GM21737 (cell line): ENCODE measurements at regions not wholly inside any gene's neighbourhood (a gene's known extent, or its start where the extent isn't known, plus 50 kb on each side); places are given as distances from the start of the nearest gene placed in this dataset.

Source experiments
- ATAC-seq: cut with Tn5 transposase; IDR thresholded peaks from one replicate; pipeline ENCODE4 v1.9.1; 2021; ENCODE audit warnings: mild to moderate bottlenecking, moderate library complexity; ENCODE audit not compliant: unreplicated experiment

GRCh38 chr11:23542816-23543215 lies 682.5 kb upstream of the CCDC179 start:
- ATAC-seq, result no peak

DNA sequence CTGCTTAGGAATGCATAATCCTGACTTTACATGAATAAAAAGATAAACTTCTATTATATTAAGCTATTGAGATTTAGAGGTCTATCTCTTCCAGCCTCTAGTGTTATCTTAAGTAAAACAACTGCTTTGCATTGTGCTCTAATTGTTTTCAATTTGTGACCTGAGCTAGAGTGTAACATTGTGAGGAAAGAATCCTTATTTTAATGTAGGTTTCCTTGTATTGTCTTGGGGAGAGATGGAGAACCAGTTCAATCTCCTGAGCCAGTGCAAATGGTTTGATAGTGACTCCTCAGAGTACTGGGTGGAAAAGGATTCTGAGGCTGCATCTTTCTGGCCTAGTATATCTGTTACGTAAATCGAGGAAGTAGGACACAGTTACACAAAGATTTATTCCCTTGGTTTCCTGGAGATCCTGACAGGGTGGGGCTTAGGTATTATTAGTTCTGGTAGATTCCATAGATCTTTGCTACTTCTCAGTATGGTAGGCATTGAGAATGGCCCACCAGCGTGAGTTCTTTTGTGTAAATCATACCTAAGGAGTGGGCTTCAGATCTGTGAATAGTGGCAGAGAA lies 683.5 kb upstream of the CCDC179 start:
- no peak for ATAC-seq

GRCh38 chr11:23551706-23552105 lies 691.4 kb upstream of the CCDC179 start:
- no peak for ATAC-seq

DNA sequence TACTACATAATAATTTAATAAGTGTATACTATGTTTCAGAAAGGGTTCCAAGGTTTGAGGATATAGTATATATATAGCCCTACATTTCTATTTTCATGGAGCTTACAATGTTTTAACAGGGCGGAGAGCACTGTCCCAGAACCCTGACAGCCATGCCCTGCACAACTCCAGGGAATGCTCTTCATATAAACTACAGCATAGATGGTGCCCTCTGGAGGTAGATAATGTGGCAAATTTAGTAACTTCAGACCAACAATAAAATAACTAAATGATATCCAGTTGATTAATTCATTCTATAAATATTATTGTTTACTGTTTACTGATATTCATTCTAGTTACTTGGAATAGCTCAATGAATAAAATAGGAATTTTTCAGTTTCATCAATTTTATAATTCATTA lies 693.7 kb upstream of the CCDC179 start:
- no peak for ATAC-seq

- no peak for ATAC-seq
Measured at GRCh38 chr11:23555085-23555484, 694.8 kb upstream of the CCDC179 start.

DNA sequence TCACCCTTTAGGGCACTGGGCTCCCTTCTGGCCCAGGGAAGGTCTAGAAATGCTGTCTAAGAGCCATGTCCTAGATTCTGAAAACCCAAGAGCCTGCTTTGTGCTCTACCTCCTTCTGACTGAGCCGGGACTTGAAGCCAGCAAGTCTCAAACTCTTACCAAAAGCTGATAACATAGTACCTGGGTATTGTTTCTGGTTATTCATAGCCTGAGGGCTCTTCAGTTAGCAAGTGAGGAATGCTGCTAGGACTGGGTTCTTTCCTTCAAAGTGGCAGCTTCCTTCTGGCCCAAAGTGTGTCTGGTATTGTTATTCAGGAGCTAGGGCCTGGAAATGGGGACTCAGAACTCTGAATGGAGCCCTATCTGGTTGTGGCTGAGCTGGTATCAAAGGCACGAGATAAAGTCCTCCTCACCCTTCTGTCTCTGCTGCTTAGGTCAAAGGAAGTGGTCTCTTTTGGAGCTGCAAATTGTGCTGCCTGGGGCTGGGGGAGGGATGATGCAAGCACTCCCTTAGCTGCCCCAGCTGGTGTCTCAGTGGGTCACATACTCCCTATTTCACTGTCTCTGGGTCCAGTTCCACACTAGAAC lies 696.0 kb upstream of the CCDC179 start:
- no peak for ATAC-seq

DNA sequence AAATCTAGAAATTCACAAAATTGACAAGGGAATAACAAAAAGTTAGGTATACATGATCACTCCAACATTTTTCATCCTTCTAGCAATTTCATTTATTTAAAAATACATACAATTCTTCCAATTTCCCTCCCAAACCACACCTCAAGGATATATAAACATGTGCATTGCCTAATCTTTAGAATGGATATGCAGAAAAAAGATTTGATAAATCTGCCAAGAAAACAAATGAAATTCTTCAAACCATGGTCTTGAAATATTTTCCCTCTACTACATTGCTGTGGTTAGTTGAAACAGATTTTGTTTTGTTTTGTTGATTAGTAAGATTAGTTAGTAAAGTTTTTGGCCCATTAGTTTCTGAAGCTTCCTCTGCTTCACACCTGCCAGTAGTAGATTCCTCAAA lies 703.3 kb upstream of the CCDC179 start:
- ATAC-seq, result no peak

DNA sequence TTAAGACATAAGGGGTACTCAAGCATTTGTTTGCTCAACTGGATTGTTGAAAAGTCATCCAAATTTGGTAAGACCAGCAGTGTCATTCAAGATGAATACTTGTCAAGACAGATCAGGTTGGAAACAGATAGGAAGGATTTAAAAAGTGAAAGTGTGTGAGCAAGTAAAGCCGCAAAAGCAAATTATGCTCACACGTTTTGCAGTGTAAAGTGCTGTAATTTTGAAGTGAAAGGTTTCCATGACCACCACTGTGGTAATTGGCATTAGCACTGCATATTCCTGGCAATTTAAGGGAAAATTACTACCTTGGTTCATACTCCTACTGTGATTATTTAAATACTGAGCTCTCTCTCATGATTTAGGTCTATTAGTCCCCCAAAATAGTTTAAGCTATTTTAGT lies 704.1 kb upstream of the CCDC179 start:
- no peak for ATAC-seq

DNA sequence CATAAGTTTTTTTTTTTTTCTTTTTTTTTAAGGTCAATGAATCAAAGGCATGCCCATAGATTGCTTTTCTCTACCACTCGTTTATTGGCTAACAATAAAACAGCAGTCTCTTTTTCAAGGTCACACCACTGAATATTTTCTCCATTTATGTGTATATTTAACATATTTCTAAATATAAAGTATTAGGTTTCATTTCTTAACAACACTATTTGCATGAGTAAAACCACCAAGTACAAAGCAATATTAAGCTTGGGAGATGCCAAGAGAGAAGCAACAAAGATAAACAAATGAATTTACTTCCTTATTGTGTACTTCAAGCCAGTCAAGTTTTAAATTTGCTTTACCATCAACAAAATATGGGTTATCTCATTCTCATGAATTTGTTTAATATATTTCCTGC lies 708.9 kb upstream of the CCDC179 start:
- ATAC-seq, result peak; percentile 33

DNA sequence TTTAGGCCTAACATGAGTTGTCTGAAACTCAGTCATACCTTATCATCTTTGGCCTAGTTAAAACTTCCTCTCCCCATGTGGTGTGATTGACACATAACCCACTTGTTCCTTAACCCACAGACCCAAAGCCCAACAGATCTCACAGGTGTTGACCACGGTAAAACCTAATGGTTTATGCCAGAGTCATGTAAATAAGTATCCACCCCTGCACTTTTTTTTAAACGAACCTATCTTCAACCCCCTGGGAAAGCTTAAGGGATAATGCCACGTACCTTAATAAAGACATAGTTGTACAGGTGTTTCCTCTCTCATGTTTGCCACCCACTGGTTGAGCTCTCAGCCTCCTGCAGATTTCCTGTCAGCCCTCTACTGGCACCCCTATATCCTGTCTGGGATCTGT lies 709.3 kb upstream of the CCDC179 start:
- ATAC-seq, result peak; percentile 73

DNA sequence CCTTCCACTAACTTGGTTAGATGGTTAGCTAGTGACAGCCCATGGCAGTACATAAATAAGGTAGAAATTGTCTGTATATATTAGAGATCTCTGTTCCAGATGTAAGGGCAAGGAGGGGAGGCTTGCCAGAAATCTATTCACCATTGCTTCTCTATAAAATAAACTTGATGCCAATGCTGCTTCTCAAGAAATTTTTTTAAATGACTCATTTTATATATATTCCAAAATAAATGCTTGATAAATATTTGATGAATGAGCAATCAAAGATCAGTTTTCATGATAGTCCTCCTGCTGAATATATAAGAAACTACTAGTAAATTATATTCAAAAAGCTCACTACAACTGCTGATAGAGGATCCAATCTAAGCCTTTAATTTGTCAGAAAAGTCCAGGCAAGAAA lies 710.6 kb upstream of the CCDC179 start:
- ATAC-seq, result no peak

- no peak for ATAC-seq
Measured at GRCh38 chr11:23573429-23573828, 713.2 kb upstream of the CCDC179 start.

DNA sequence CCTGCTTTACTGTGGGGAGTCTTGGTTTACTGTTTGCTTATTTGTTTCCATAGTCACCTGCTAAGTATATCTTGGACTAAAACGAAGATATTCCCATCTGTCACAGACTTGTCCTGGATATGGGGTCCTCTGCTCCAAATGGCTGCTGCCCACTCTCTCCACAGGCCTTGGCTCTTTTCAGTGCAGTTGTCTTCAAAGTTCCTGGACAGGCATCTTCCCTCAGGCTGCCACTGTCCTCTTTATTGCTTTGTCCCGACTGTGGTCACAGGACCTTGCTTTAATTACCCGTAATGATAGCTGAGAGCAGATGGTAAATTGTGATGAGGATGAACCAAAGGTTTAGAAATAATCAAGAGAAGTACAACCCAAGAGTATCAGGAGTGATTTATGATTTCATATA lies 713.9 kb upstream of the CCDC179 start:
- ATAC-seq, result no peak

GRCh38 chr11:23577296-23577695 lies 717.0 kb upstream of the CCDC179 start:
- no peak for ATAC-seq

DNA sequence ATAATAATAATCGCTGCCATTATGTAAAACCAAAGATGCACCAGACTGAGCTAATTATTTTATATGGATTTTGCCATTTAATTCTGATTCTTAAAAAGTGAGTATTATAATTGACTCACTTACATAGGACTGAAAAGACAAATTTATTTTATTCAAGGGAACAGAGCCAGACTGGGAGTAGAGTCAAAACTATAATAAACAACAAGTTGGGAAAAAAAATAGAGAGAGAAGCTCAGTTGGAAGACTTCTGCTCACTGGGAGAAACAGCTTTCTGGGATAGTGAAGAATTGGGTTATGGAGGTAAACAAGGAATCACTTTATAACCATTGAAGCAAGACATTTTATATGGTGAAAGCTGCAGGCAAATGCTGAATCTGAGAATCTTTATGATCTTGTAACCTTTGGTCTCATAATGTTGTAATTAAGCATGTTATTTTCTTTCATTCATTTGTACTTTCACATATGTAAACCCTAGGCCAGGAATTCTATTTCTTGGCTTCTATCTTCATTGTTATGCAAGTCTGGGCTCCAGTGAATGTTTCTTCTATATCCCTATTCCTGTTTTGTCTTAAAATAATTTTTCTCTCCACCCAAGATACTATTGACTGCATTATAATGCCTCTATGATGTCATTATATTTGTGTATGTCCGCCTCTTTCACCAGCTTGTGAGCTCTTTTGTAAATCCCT lies 725.3 kb upstream of the CCDC179 start:
- ATAC-seq, result no peak

DNA sequence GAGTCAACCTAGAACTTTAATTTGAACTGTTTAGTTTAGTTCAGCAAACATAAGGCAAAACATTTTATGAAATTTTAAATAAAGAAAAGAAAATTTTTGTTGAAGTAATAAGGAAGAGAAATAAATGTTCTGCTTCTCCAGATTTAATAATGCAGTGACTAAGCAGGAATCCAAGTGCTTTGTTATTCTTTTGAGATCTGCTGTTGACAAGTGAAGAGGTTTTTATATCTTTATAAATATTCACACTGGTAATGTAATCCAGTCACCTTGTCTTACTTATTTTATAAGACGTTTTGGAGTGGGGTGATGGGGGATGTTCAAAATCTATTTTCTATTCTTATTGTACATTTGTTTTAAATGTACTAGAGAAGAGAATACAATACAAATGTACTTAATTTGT lies 725.9 kb upstream of the CCDC179 start:
- ATAC-seq, result no peak

GRCh38 chr11:23590596-23591308 lies 730.5 kb upstream of the CCDC179 start:
- ATAC-seq, result no peak

GRCh38 chr11:23594755-23595154 lies 734.5 kb upstream of the CCDC179 start:
- ATAC-seq, result no peak

GRCh38 chr11:23604966-23605365 lies 744.7 kb upstream of the CCDC179 start:
- ATAC-seq, result no peak

- ATAC-seq, result no peak
Measured at GRCh38 chr11:23606191-23606590, 745.9 kb upstream of the CCDC179 start.

DNA sequence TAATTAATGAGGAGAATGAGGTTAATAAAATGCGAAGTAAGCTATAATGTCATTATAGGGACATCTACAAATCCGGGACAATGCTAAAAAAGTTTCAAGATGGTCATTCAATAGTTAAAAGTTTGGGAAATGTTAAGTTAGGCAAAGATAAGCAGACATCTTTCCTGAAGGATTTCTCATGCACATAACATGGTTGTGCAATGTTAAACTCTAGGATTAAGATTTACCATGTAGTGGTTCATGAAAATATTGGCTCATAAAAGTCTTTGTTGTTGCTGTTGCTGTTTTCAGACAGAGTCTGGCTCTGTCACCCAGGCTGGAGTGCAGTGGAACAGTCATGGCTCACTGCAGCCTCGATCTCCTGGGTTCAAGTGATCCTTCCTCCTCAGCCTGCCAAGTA lies 751.5 kb upstream of the CCDC179 start:
- ATAC-seq, result no peak

GRCh38 chr11:23620617-23621016 lies 760.3 kb upstream of the CCDC179 start:
- ATAC-seq, result no peak
